H1 (cell line): ENCODE measurements at regions not wholly inside any gene's neighbourhood (a gene's known extent, or its start where the extent isn't known, plus 50 kb on each side); places are given as distances from the start of the nearest gene placed in this dataset.

ENCODE experiments used
- CTCF ChIA-PET: fragments of 300-600 bp; sonication (Branson Sonifier 250); formaldehyde crosslinking; loops from one replicate; lab custom pipeline; 2021; ENCODE audit not compliant: partially characterized antibody; lab: Charles Lee
- POLR2A ChIA-PET: fragments of 300-600 bp; sonication (Branson Sonifier 250); formaldehyde crosslinking; loops from one replicate; lab custom pipeline; 2021; ENCODE audit warnings: inconsistent platforms; ENCODE audit not compliant: partially characterized antibody; lab: Charles Lee
- DNase-seq, 2 experiments: peaks; one replicate each; pipeline versions ENCODE4 v3.0.0 to v3.0.0-alpha.2; 2010 to 2022; ENCODE audit warnings: low spot score in 2 of 2, low read depth in 1 of 2, mixed read lengths in 1 of 2
- FAIRE-seq: peaks from 2 replicates; lab custom pipeline; 2011; peaks lifted over from hg19 to GRCh38; lab: Jason Lieb, UNC
- H2AFZ ChIP-seq: 2 replicates; pipeline ENCODE4 v1.8.1; 2012; ENCODE audit warnings: low read length, inconsistent platforms
- H2AK5ac ChIP-seq: 2 replicates; pipeline ENCODE4 v1.6.1; 2013; ENCODE audit warnings: low read depth, low read length
- H2BK120ac ChIP-seq: replicated peaks from 2 replicates; pipeline ENCODE3; 2013; ENCODE audit warnings: low read depth, low read length, inconsistent platforms
- H2BK12ac ChIP-seq: 2 replicates; pipeline ENCODE4 v1.6.1; 2013; ENCODE audit warnings: low read depth, low read length
- H2BK15ac ChIP-seq: 2 replicates; pipeline ENCODE4 v1.6.1; 2013; ENCODE audit warnings: low read length
- H2BK20ac ChIP-seq: 2 replicates; pipeline ENCODE4 v1.6.1; 2013; ENCODE audit warnings: low read length
- H2BK5ac ChIP-seq: 2 replicates; pipeline ENCODE4 v1.6.1; 2013; ENCODE audit warnings: low read depth, low read length
- H3K14ac ChIP-seq: 2 replicates; pipeline ENCODE4 v1.6.1; 2013; ENCODE audit warnings: inconsistent platforms; ENCODE audit not compliant: insufficient read length
- H3K18ac ChIP-seq: 2 replicates; pipeline ENCODE4 v1.6.1; 2013; ENCODE audit warnings: low read length; ENCODE audit errors: extremely low read depth
- H3K23ac ChIP-seq: 2 replicates; pipeline ENCODE4 v1.6.1; 2013; ENCODE audit warnings: inconsistent platforms; ENCODE audit not compliant: insufficient read length
- H3K23me2 ChIP-seq: 2 replicates; pipeline ENCODE4 v1.6.1; 2013; ENCODE audit warnings: low read depth, low read length
- H3K27ac ChIP-seq: 2 replicates; pipeline ENCODE4 v1.6.1; 2011; ENCODE audit warnings: low read depth, low read length, inconsistent platforms
- H3K27me3 ChIP-seq, 4 experiments: replicated peaks in 1 of 4; 1 replicate in 1 of 4; 2 replicates in 3 of 4; pipeline versions ENCODE4 v1.6.1 to v1.8.1; 2011 to 2013; ENCODE audit warnings: low read length in 3 of 4, mild to moderate bottlenecking in 3 of 4, inconsistent platforms in 2 of 4, mixed read lengths in 2 of 4, moderate library complexity in 1 of 4; ENCODE audit not compliant: control insufficient read depth in 3 of 4, insufficient read depth in 3 of 4; ENCODE audit errors: extremely low read depth in 1 of 4
- H3K36me3 ChIP-seq, 4 experiments: 2 replicates each; pipeline versions ENCODE4 v1.6.1 to v1.8.1; 2011 to 2013; ENCODE audit warnings: mild to moderate bottlenecking in 4 of 4, low read length in 3 of 4, moderate library complexity in 2 of 4, control low read depth in 1 of 4, inconsistent platforms in 1 of 4; ENCODE audit not compliant: insufficient read depth in 4 of 4, control insufficient read depth in 2 of 4
- H3K4ac ChIP-seq: replicated peaks from 2 replicates; pipeline ENCODE3; 2013; ENCODE audit warnings: low read length, low read depth, mixed read lengths, inconsistent platforms; ENCODE audit not compliant: insufficient read length
- H3K4me1 ChIP-seq, 4 experiments: replicated peaks in 1 of 4; 1 replicate in 1 of 4; 2 replicates in 3 of 4; pipeline versions ENCODE4 v1.6.1 to v1.8.1; 2011 to 2013; ENCODE audit warnings: low read length in 3 of 4, inconsistent platforms in 2 of 4, mixed read lengths in 1 of 4; ENCODE audit not compliant: insufficient read depth in 4 of 4, control insufficient read depth in 3 of 4
- H3K4me2 ChIP-seq, 2 experiments: 2 replicates each; pipeline versions ENCODE4 v1.6.1 to v1.8.1; 2011 to 2013; ENCODE audit warnings: low read depth in 2 of 2, low read length in 2 of 2, control low read depth in 1 of 2, inconsistent platforms in 1 of 2, mild to moderate bottlenecking in 1 of 2; ENCODE audit not compliant: insufficient read depth in 1 of 2
- H3K4me3 ChIP-seq, 4 experiments: fragments of 200-600, 300-600 bp in 1 of 4; sonication (generic), shearing (Covaris generic), sonication (Bioruptor Twin) in 1 of 4; 2 replicates each; pipeline versions ENCODE4 v1.5.1 to v1.8.1; 2011 to 2016; ENCODE audit warnings: low read length in 4 of 4, low read depth in 3 of 4, control low read depth in 2 of 4, inconsistent platforms in 2 of 4, mild to moderate bottlenecking in 2 of 4, mixed read lengths in 1 of 4, moderate library complexity in 1 of 4; ENCODE audit not compliant: insufficient read depth in 2 of 4; ENCODE audit errors: extremely low read depth in 1 of 4
- H3K56ac ChIP-seq: replicated peaks from 2 replicates; pipeline ENCODE3; 2013; ENCODE audit warnings: low read depth, mild to moderate bottlenecking, mixed read lengths, low read length, inconsistent platforms; ENCODE audit not compliant: insufficient read length
- H3K79me1 ChIP-seq: 2 replicates; pipeline ENCODE4 v1.6.1; 2013; ENCODE audit warnings: low read depth, low read length, control low read depth
- H3K79me2 ChIP-seq, 2 experiments: 2 replicates each; pipeline versions ENCODE4 v1.6.1 to v1.8.1; 2012 to 2013; ENCODE audit warnings: low read length in 2 of 2, mild to moderate bottlenecking in 2 of 2, inconsistent platforms in 1 of 2; ENCODE audit not compliant: insufficient read depth in 2 of 2, control insufficient read depth in 1 of 2
- H3K9ac ChIP-seq, 4 experiments: replicated peaks in 1 of 4; 1 replicate in 1 of 4; 2 replicates in 3 of 4; pipeline versions ENCODE4 v1.6.1 to v1.8.1; 2011 to 2013; ENCODE audit warnings: low read depth in 3 of 4, low read length in 3 of 4, control low read depth in 2 of 4, mild to moderate bottlenecking in 2 of 4, moderate library complexity in 2 of 4, inconsistent platforms in 1 of 4; ENCODE audit errors: extremely low read depth in 1 of 4
- H3K9me3 ChIP-seq, 2 experiments: 2 replicates each; pipeline versions ENCODE4 v1.6.1 to v1.8.1; 2012 to 2013; ENCODE audit warnings: mild to moderate bottlenecking in 2 of 2, moderate library complexity in 2 of 2, control low read depth in 1 of 2, inconsistent platforms in 1 of 2, low read depth in 1 of 2, low read length in 1 of 2, mixed read lengths in 1 of 2; ENCODE audit not compliant: insufficient read depth in 2 of 2
- H4K20me1 ChIP-seq, 2 experiments: replicated peaks in 1 of 2; 2 replicates each; pipeline versions ENCODE3 to v1.8.1; 2011 to 2013; ENCODE audit warnings: inconsistent platforms in 2 of 2, low read length in 2 of 2, mild to moderate bottlenecking in 1 of 2; ENCODE audit not compliant: insufficient read depth in 2 of 2, control insufficient read depth in 1 of 2
- H4K5ac ChIP-seq: 2 replicates; pipeline ENCODE4 v1.6.1; 2013; ENCODE audit warnings: low read length, low read depth, mixed read lengths, inconsistent platforms; ENCODE audit not compliant: insufficient read length
- H4K8ac ChIP-seq: 2 replicates; pipeline ENCODE4 v1.8.0; 2013; ENCODE audit warnings: mild to moderate bottlenecking, moderate library complexity, low read length, inconsistent platforms; ENCODE audit not compliant: insufficient read depth; ENCODE audit errors: extremely low read depth
- H4K91ac ChIP-seq: replicated peaks from 2 replicates; pipeline ENCODE3; 2013; ENCODE audit warnings: low read length, mixed read lengths, inconsistent platforms; ENCODE audit not compliant: insufficient read length
- CREB1 ChIP-seq: IDR thresholded peaks from 2 replicates; pipeline ENCODE4 v1.6.1; 2012; ENCODE audit warnings: inconsistent platforms
- CTBP2 ChIP-seq: IDR thresholded peaks from 2 replicates; pipeline ENCODE4 v1.7.0; 2011; ENCODE audit warnings: borderline replicate concordance, mild to moderate bottlenecking, moderate library complexity, mixed read lengths, low read length; ENCODE audit not compliant: insufficient read depth, insufficient read length
- EGR1 ChIP-seq: IDR thresholded peaks from 2 replicates; pipeline ENCODE4 v1.6.1; 2011; ENCODE audit warnings: low read depth, low read length, borderline replicate concordance
- JUND ChIP-seq: IDR thresholded peaks from 2 replicates; pipeline ENCODE4 v1.6.1; 2011; ENCODE audit warnings: mild to moderate bottlenecking, improper control_type of control experiment, low read length
- SAP30 ChIP-seq: fragments of 300-600 bp; sonication (generic); IDR thresholded peaks from 2 replicates; pipeline ENCODE4 v1.7.1; 2012; ENCODE audit warnings: low read length, moderate library complexity, mild to moderate bottlenecking, inconsistent platforms; ENCODE audit not compliant: insufficient read depth, insufficient replicate concordance
- SRF ChIP-seq: IDR thresholded peaks from 2 replicates; pipeline ENCODE4 v1.6.1; 2011; ENCODE audit warnings: mild to moderate bottlenecking, low read depth, low read length, moderate library complexity
- TF ChIP-seq, protein P1 (sequence below): IDR thresholded peaks from 2 replicates; pipeline ENCODE4 v1.6.1; 2012; ENCODE audit warnings: low read length, inconsistent platforms
- TF ChIP-seq, protein P2 (sequence below), 3 experiments: IDR thresholded peaks; 1 replicate in 2 of 3; 2 replicates in 1 of 3; pipeline versions ENCODE4 v1.5.1 to v1.6.1; 2011; ENCODE audit warnings: low read length in 3 of 3, mild to moderate bottlenecking in 3 of 3, inconsistent platforms in 2 of 3, low read depth in 1 of 3, moderate library complexity in 1 of 3; ENCODE audit not compliant: insufficient read depth in 1 of 3; ENCODE audit errors: control extremely low read depth in 1 of 3

DNA sequence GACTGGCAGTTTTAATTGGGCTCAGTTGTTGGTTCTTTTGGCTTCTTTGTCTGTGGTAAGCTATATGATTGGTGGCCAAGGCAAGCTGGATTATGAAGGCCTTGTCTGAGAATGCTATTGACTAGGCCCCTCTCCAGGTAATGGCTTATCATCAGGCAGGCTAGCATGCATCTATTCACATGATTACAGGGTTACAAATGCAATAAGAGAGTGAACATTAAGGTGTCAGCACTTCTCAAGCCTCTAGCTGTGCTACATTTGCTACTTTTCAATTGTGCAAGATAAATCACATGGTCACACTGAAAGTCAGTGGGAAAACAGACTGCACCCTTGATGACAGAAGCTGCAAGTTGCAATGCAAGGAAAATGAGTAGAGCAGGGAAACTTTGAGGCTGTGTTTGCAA, 550.9 kb upstream of the TMPRSS15 start:
- TF ChIP-seq, protein P1, sequence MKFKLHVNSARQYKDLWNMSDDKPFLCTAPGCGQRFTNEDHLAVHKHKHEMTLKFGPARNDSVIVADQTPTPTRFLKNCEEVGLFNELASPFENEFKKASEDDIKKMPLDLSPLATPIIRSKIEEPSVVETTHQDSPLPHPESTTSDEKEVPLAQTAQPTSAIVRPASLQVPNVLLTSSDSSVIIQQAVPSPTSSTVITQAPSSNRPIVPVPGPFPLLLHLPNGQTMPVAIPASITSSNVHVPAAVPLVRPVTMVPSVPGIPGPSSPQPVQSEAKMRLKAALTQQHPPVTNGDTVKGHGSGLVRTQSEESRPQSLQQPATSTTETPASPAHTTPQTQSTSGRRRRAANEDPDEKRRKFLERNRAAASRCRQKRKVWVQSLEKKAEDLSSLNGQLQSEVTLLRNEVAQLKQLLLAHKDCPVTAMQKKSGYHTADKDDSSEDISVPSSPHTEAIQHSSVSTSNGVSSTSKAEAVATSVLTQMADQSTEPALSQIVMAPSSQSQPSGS = no peak
- TF ChIP-seq, protein P2, sequence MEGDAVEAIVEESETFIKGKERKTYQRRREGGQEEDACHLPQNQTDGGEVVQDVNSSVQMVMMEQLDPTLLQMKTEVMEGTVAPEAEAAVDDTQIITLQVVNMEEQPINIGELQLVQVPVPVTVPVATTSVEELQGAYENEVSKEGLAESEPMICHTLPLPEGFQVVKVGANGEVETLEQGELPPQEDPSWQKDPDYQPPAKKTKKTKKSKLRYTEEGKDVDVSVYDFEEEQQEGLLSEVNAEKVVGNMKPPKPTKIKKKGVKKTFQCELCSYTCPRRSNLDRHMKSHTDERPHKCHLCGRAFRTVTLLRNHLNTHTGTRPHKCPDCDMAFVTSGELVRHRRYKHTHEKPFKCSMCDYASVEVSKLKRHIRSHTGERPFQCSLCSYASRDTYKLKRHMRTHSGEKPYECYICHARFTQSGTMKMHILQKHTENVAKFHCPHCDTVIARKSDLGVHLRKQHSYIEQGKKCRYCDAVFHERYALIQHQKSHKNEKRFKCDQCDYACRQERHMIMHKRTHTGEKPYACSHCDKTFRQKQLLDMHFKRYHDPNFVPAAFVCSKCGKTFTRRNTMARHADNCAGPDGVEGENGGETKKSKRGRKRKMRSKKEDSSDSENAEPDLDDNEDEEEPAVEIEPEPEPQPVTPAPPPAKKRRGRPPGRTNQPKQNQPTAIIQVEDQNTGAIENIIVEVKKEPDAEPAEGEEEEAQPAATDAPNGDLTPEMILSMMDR (IDR thresholded peaks at IDR 0.05; ENCODE audit: control extremely low read depth in 1 of 3, insufficient read depth in 1 of 3, low read depth in 1 of 3, low read length in 3 of 3) = no peak
- no peak for TF ChIP-seq EGR1
- TF ChIP-seq SRF = no peak
- TF ChIP-seq JUND = no peak
- TF ChIP-seq CTBP2 = no peak
- TF ChIP-seq SAP30 = no peak
- no peak for TF ChIP-seq CREB1
- Histone ChIP-seq H3K4me3 (no peak overlapping the region), H3K79me2 (no peaks in the 10 kb centered on the region), H3K27ac (no peak overlapping the region), H3K36me3 (no peaks in the 10 kb centered on the region), H3K4me1 (no peaks in the 10 kb centered on the region), H3K23ac (no peak overlapping the region), H4K8ac (no peak overlapping the region), H3K9me3 (no peaks in the 10 kb centered on the region), H3K18ac (no peak overlapping the region), H3K9ac (no peak overlapping the region), H3K79me1 (no peaks in the 10 kb centered on the region), H2BK20ac (no peak overlapping the region), H2AFZ (peak overlapping the region; percentile 79), H2BK120ac (no peak overlapping the region), H3K4me2 (no peak overlapping the region), H2BK15ac (no peak overlapping the region), H2BK12ac (no peak overlapping the region), H4K5ac (no peak overlapping the region), H3K56ac (no peak overlapping the region), H3K23me2 (no peaks in the 10 kb centered on the region), H4K91ac (no peak overlapping the region), H2BK5ac (no peak overlapping the region), H3K4ac (no peak overlapping the region), H3K27me3 (no peaks in the 10 kb centered on the region), H2AK5ac (no peak overlapping the region), H4K20me1 (no peaks in the 10 kb centered on the region), H3K14ac (no peak overlapping the region)
- ChIA-PET POLR2A (no interaction called here), CTCF (interaction anchor here (0.9 kb wide), 1 partner anchor 21 kb away, joined by 3 read pairs; no protein-coding TSS in a partner anchor)
- DNase-seq (no peak), FAIRE-seq (no peak)
